Embryonic facial prominence (tissue), 1 donor: ENCODE measurements at regions not wholly inside any gene's neighbourhood (a gene's known extent, or its start where the extent isn't known, plus 50 kb on each side); places are given as distances from the start of the nearest gene placed in this dataset.
A peak's percentile ranks its signal among the peaks of the same experiment; 100 is the strongest.
"Not testable (repeated sequence)": the region's sequence is repeated elsewhere in the genome, so short reads cannot be mapped to it uniquely, and the experiment has no call there.

Experiments used
- DNase-seq: peaks from one replicate; pipeline ENCODE4 v3.0.0-alpha.2; 2016; ENCODE audit errors: extremely low spot score

DNA sequence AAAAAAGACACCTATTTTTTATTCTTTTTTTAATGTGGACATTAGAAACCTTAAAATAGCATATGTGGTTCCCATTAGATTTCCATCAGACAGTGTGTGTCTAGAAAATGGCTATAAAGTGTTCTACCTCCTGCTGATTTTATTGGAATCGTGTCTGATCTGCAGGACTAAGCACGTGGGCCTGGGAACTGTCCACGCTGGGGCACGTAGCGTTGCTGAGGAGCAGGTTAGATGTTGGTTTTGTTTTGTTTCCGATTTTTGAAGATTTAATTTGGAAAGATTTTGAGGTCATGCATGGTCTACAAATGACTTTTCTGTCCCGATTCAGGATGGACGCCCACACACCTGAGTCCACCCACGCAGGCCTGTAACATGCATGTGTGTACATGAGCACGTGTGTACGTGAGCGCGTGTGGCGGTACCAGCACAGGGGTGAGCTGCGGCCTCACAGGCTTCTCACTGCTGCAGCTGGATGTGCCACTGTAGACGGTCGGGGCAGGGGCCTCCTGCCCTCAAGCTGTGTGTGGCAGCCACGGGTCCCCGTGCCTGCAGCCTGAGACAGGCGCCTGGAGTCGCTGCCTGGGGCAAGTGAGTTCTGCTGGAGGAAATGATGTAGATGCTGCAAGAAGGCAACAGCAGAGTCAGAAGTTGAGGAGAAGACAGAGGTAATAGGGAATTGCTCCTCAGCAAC, 99.7 kb upstream of the CTDP1 start:
- no peak for DNase-seq

DNA sequence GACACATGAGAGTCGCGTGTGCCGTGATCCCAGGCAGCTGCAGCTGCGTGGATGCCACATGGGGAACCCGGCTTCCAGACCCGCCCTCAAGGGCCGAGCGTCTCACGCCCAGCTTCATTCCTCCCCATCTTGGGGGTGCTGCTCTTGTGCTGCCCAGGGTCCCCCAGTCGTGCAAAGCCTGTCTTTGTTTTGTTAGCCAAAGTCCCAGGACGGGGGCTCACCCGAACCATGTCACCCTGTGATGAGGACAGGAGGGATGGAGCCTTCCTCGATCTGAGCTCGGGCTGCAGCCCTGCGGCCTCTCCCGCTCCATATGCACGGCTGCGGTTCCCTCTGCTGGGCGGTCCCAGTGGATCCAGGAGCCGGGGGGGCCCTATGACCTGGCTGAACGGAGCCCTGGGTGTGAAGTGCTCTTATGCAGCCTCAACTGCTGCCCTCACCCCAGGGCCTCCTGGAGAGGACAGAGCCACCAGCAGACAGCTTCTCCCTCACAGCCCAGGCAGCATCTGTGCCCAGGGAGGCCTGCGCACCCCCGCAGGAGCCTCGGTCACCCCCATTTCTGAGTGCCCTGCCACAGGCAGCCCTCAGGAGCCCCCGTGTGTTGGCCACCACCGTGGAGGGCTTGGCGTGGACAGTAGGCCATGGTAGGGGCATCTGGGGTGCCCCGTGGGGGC, 99.0 kb upstream of the CTDP1 start:
- no peak for DNase-seq

DNA sequence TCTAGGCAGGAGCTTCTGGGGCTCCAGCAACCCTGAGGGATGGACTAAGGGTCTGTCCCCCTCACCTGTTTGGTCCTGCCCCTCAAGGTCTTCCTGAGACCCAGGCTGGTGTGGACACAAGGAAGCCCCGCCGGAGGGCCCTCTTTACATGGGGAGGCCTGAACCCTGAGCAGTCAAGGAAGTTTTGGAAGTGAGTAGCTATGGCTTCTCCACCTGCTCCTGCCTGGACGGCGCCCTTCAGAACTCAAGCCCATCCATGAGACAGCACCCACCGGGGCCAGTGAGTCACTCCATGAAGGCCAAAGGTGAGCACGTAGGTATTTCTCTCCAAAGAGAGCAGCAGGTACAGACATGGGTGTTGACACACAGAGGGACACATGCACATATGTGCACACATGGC, 98.2 kb upstream of the CTDP1 start:
- no peak for DNase-seq

DNA sequence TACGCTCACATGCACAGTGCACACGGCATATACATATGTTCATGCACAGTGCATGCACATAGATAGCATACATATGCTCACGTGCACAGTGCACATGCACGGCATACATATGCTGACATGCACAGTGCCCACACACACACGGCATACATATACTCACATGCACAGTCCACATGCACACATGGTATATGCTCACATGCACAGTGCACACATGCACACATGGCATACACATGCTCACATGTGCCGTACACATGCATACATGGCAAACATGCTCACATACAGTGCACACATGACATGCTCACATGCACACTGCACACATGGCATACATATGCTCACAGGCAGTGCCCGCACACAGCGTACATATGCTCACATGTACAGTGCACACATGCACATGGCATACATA, 97.7 kb upstream of the CTDP1 start:
- no peak for DNase-seq

DNA sequence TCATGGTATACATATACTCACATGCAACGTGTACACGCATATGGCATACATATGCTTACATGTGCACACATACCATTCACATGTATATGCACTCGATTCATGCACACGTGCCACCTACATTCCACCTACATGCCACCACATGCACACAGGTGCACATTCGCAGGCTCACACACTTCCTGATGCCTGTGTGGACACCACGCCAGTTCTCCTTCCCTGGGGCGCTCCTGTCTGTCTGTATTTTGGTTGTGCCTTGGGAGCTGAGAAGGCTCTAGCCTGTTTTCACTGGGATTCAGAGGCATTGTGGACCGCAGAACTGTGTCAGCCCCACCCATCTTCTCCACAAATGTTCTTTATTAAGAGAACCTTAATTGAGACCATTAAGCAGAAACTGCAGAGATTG, 96.6 kb upstream of the CTDP1 start:
- DNase-seq: no peak

DNA sequence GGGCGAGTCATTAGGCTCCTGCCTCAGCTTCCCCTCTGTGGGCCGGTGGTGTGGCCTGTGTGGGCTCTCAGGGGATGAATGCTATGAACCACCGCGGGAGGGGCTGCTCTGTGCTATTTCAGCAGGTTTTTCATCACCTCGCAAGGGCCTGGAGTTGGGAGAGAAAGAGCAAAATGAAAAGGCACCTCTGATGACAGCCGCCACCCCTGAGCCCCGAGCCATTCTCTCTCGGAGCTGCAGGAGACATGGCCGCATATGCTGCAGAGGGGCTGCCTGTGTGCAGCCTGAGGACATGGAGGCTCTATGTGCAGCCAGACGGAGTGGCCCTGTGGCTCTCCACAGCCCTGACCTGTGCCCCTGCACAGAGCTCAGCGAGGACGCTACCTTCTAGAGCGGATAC, 96.2 kb upstream of the CTDP1 start:
- no peak for DNase-seq

DNA sequence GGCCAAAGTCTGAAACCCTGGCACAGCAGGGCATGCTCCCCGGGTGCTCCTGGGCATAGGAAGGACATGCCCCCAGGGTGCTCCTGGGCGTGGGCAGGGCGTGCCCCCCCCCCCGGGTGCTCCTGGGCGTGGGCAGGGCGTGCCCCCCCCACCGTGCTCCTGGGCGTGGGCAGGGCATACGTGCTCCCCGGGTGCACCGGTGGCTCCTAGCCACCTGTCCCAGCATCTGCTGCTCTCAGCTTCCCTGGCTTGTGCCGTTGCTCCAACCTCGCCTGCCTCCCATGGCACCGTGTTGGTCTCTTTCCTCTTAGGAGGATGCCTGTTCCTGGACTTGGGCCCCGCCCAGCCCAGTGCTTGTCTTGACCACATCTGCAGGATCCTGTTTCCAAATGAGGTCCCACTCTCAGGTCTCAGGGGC, 95.6 kb upstream of the CTDP1 start:
- DNase-seq: no peak

DNA sequence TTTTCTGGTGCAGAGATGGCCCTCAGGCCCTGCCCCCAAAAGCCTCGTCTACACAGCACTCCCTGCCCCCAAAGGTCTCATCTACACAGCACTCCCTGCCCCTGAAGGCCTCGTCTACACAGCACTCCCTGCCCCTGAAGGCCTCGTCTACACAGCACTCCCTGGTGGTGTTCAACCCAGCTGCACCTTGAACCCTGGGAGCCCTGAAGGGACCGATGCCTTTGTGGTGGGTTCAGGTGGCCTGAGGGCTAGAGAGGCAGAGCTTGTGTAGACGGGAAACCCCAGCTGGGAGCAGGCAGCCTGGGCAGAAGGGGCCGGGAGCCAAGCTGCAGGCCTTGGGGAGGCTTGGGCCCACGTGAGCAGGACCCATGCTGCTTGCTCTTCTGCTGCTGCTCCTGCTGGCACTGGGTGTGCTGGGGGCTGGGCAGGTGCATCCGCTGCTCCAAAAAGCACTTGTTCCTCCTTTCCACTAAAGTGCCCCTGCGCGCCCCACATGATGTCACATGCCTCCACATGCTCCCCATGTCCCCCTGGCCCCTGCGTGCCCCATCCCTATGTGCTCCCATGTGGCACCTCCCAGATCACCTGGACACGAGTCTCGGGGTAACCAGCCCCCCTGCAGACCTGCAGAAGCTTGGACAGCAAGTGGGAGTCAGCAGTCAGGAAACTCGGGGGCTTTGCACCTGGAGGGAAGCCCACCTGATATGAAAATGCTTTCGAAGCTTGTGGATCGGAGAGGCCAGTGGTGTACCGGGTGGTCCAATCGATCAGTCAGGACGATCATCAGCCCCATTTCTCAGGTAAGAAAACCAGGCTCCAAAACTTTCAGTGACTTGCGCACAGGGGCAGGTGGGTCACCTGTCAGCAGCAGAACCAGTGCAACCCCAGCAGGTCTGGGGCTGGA, 94.9 kb upstream of the CTDP1 start:
- no peak for DNase-seq

DNA sequence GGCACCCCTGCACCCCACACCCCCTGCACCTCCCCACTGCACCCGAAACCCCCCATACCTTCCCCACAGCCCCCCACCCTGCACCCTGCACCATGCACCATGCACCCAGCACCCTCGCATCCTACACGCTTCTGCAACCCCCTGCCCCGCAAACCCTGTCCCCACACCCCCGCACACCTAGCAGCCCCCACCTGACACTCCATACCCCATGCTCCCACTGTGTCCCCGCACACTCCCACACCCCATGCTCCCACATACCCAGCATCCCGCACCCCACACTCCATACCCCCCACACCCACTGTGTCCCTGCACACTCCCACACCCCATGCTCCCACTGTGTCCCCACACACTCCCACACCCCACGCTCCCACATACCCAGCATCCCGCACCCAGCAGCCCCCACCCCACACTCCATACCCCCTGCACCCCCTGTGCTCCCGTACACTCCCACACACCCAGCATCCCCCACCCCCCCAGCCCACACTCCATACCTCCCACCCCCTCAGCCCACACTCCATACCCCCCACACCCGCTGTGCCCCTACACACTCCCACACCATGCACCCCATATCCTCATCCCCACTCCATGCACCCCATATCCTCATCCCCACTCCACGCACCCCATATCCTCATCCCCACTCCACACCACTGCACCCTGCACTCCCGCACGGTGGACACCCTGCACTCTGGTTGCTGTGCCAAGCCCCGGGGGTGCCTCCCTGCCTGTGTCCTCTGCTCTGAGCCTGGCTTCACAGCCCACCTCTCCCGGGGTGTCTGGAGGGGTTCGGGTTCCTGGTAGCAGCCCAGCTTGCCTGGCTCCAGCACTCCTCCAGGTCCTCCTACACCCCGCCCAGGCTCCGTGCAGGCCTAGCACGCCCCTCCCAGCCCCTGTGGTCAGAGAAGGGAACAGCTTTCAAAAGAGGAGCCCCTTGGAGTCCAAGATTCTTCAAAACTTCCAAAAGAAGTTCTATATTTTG, 93.9 kb upstream of the CTDP1 start:
- no peak for DNase-seq

DNA sequence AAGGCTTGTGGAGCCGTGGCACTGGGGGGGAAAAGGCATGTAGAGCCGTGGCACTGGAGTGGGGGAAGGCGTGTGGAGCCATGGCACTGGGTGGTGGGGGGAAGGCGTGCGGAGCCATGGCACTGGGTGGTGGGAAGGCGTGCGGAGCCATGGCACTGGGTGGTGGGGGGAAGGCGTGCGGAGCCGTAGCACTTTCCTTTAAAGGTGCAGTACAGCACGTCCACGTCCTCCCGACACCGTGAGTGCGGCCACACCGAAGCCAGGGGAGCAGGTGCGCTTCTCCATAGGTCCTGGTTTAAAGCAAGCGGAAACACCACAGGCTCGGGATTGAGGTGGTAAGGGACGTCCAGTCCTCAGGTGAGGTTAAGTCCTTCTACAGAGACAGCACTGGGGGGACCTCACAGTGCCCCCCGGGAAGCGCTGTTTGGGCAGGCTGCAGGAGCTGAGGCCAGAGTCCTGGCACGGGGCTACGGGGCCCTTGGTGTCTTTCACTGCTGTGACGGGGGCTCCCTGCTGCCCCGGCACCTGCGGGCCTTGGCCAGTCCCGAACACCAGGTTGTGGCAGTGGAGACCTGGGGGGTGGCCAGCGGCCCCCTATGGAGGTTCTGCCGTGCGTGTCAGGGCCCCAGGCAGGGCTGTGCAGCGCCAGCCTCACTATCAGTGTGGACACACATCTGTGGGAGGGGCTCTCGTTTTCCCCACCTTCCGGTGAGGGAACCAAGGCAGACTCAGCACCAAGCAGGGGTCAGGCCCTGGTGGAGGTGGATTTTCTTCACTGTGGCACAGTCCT, 93.0 kb upstream of the CTDP1 start:
- DNase-seq: no peak

DNA sequence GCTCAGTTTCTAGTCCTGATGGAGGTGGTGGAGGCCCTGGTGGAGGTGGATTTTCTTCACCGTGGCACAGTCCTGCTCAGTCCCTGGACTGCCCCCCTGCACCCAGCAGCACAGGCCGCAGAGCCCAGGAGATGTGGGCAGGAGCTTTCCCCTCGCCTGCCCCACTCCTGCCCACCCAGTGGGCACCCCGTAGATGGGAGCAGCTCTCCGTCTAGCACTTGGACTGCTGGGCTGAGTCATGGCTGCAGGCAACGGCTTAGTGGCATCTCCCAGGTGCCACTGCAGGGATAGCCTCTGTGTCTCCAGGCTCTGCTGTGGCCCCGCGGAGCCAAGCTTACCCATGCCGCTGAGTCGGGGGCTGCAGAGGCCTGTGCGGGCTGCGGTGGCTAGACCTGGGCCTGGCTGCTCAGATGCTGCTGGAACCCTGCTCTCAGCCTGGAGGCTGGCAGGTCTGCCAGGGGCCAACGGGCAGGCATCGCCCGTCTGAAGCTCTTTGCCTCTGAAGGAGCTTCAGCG, 92.3 kb upstream of the CTDP1 start:
- DNase-seq: no peak

DNA sequence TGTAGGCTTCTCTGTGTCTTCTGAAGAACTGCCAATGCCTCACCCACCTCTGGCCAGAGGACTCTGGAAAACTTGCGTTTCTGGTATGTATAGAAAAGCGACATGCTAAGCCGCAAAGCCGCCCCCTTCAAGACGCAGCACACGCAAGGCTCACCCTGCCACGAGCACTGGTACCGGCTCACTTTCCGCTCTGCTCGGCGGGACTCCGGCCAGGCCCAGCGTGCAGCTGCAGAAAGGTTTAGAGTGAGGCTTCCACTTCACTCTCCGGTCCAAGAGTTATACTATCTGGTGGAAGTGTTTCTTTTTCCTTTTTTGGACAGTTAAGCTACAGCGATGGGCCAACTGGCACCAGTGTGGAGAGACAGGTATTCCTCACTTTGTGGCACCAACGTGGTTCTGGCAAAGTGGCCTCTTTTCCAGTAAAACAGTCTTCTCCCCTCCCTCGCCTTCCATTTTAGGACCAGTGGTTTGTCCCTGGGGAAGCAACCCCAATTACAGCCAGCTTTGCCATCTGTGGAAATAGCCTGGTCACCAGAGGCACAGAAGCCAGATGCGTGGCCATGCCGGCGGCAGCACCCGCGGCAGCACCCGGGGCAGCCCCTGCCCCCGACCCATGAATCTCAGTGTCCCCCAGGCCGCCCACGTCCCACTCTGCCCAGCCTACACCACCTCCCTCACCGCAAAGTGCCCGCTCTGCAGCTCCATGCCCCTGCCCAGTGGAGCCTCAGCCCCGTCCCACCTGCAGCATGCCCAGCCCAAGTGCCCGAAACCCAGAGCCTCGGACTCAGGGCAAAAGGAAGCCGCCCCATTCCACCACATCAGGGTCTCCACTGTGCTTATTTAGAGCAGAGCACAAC, 91.6 kb upstream of the CTDP1 start:
- no peak for DNase-seq

DNA sequence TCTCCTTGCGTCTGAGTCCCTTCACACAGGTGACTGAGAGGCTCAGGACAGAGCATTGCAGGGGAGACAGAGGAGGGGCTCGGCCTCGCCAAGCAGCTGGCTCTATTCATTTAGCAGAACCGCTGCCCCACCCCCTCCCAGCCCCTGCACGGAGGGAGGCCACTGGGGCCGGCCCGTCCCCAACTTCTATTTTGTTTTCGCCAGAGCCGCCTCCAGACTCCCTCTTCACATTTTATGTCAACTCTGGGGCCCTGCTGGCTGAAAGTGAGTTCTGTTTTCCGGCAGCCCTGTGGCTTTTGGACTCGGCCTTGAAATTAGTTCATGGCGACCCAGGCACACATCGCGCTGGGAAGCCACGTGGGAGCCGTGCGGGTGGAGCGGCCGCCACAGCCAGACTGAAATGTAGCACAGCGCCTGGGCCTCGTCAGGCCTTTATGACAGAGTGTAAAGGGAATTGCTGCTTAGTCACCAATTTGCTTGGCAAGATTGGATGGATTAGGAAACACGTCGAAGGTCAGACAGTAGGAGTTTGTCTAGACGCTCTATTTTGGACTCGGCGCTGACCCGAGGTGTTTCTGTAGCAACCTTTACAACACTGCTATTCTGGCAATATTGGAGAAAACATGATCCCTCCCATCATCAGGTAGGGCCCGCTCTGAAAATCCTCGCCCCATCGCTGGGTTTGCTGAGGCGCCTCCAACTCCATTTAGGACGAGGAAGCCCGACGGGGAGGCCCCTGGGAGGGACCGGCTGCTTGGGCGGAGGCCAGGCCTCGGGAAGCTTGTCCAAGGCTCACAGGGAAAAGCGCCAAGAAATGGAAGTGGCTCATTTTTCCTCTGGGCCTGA, 90.7 kb upstream of the CTDP1 start:
- DNase-seq: peak; percentile 35

DNA sequence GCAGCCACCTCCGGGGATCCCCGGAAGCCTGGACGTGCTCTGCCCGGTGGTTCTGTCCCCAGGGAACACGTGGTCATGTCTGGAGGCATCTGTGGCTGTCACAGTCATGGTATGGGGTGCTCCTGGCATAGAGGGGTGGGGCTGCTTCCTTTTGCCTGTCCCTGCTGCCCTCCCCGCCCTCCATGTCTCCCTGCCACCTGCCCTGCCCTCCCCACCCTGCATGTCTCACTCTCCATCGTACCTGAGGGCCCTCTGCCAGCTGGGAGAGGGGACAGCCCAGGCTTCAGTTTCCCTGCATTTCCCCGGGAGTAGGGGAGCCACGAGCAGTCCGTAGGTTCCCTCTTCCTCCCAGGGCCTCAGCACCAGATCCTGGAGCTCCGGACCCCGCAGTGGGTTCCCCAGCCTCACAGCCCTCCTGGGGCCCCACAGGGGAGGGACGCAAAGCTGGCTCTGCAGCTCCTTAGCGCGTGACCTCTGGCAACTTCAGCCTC, 90.0 kb upstream of the CTDP1 start:
- DNase-seq: no peak

DNA sequence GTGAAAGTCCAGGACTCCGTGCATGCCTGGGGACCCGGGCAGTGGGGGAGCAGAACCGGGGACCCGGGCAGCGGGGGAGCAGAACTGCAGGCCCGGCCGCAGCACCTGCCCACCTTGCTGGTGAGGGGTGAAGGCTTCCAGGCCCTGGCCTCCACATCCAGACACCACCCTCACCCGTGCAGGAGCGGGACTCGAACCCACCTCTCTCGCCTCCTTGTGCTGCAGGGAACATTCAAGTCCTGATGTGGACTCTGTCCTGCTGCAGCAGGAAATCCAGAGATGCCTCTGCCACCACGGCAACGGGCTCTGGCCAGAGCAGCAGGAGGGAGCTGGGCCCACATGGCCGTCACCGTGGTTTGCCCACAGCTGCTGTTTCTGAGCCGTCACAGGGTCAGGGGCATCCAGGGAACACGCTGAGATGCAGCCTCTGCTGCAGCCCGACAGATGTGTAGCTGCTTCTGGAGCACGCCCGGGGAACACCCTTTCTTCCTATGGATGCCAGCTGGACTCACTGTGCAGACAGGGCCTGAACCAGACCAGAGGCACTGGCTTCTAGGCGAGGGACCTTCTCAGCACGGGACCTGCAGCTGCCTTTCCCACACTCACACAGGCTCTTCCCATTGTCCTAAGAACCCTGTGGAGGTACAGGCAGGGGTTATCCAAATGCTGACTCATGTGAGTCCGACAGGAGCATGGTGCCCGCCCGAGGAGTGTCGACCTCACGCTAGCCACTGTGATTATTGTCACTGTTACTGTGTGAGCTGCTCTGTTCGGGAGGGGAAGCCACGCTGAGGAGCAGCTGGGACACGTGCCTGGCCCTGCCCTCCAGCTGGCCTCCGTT, 89.2 kb upstream of the CTDP1 start:
- no peak for DNase-seq

DNA sequence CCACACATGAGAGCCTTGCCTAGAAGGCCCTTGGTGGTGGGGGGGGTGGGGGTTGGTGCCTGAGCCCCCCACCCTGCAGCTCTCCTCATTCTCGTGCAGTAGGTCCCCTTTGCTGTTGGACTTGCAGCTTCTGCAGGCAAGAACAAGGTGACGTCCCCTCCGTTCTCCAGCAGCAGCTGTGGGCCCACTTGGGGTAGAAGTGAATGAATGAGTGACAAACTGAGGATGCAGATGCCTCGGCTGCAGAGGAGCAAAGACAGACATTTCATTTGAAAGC, 88.6 kb upstream of the CTDP1 start:
- DNase-seq: no peak

DNA sequence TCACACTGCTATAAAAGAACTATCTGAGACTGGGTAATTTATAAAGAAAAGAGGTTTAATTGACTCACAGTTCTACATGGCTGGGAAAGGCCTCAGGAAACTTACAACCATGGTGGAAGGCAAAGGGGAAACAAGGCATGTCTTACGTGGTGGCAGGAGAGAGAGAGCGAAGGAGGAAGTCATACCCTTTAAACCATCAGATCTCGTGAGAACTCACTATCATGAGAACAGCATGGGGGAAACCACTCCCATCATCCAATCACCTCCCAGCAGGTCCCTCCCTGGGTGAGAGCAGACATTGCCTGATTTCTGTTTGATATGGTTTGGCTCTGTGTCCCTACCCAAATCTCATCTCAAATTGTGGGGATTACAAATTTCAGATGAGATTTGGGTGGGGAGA, 86.9 kb upstream of the CTDP1 start:
- not testable (repeated sequence) for DNase-seq

DNA sequence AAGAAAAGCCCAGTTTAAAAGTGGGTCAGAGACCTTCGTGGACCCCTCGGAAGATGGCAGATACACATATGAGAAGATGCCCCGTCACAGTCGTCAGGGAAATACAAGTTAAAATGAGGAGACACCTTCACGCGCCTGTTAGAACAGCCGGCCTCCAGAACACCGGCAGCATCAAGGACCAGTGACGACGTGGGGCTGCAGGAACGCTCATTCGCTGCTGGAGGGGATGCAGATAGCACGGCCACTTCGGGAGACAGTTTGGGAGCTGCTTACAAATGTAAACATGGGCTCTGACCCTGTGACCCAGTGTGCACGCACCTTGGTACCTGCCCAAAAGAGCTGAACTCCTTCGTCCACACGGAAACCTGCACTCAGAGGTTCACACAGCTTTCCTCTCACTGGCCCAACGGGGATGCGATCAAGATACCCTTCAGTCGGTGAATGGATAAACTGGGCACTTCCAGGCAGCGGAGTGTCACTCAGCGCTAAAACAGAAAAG, 83.7 kb upstream of the CTDP1 start:
- DNase-seq: no peak
